GM21786 (cell line): ENCODE measurements at regions not wholly inside any gene's neighbourhood (a gene's known extent, or its start where the extent isn't known, plus 50 kb on each side); places are given as distances from the start of the nearest gene placed in this dataset.
A peak's percentile ranks its signal among the peaks of the same experiment; 100 is the strongest.
"Not testable (repeated sequence)": the region's sequence is repeated elsewhere in the genome, so short reads cannot be mapped to it uniquely, and the experiment has no call there.

Experiments used
- ATAC-seq: cut with Tn5 transposase; IDR thresholded peaks from one replicate; pipeline ENCODE4 v1.9.1; 2021; ENCODE audit not compliant: unreplicated experiment

- peak; percentile 71 for ATAC-seq
Observed at GRCh38 chr4:15162465-15163283, 160.4 kb downstream of the CPEB2 start.

- no peak for ATAC-seq
Observed at GRCh38 chr4:15163284-15163645, 161.0 kb downstream of the CPEB2 start.

- ATAC-seq = no peak
Observed at GRCh38 chr4:15164571-15164970, 162.3 kb downstream of the CPEB2 start.

- no peak for ATAC-seq
Observed at GRCh38 chr4:15167743-15168142, 165.5 kb downstream of the CPEB2 start.

- no peak for ATAC-seq
Observed at GRCh38 chr4:15168759-15169158, 166.5 kb downstream of the CPEB2 start.

- no peak for ATAC-seq
Observed at GRCh38 chr4:15171725-15172124, 169.4 kb downstream of the CPEB2 start.

- no peak for ATAC-seq
Observed at GRCh38 chr4:15173251-15173650, 171.0 kb downstream of the CPEB2 start.

GRCh38 chr4:15174168-15174567 lies 171.9 kb downstream of the CPEB2 start:
- ATAC-seq = not testable (repeated sequence)

- not testable (repeated sequence) for ATAC-seq
Observed at GRCh38 chr4:15179842-15180241, 177.6 kb downstream of the CPEB2 start.

GRCh38 chr4:15182600-15183220 lies 180.4 kb downstream of the CPEB2 start:
- no peak for ATAC-seq

- ATAC-seq = no peak
Observed at GRCh38 chr4:15186149-15186548, 183.9 kb downstream of the CPEB2 start.

GRCh38 chr4:15186806-15187205 lies 184.5 kb downstream of the CPEB2 start:
- ATAC-seq = no peak

GRCh38 chr4:15188605-15189539 lies 186.6 kb downstream of the CPEB2 start:
- ATAC-seq = no peak

- ATAC-seq = no peak
Observed at GRCh38 chr4:15194520-15194919, 192.2 kb downstream of the CPEB2 start.

- no peak for ATAC-seq
Observed at GRCh38 chr4:15197005-15197404, 194.7 kb downstream of the CPEB2 start.

GRCh38 chr4:15198070-15198727 lies 195.9 kb downstream of the CPEB2 start:
- ATAC-seq = no peak

- no peak for ATAC-seq
Observed at GRCh38 chr4:15201782-15202181, 199.5 kb downstream of the CPEB2 start.

GRCh38 chr4:15202481-15202880 lies 200.2 kb downstream of the CPEB2 start:
- ATAC-seq = no peak

GRCh38 chr4:15206526-15206925 lies 204.2 kb downstream of the CPEB2 start:
- not testable (repeated sequence) for ATAC-seq

GRCh38 chr4:15213302-15213970 lies 211.2 kb downstream of the CPEB2 start:
- no peak for ATAC-seq
